ENCODE measurements at regions not wholly inside any gene's neighbourhood (a gene's known extent, or its start where the extent isn't known, plus 50 kb on each side); places are given as distances from the start of the nearest gene placed in this dataset.

DNA sequence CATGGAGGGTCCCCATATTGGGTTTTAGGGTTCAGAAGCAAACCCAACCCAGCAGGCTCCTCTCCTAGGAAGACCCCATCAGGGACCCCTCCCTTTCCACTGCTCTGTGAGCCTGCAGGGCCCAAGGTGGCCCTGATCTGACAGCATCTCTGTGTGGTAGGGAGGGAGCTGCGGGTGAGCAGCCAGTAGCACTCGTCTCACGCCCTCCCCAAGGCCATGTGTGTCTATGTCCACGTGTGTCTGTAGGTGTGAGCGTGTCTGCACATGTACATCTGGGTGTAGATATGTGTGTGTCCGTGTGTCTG lies 103.5 kb upstream of the FAM20C start:
- TF ChIP-seq, protein P1, sequence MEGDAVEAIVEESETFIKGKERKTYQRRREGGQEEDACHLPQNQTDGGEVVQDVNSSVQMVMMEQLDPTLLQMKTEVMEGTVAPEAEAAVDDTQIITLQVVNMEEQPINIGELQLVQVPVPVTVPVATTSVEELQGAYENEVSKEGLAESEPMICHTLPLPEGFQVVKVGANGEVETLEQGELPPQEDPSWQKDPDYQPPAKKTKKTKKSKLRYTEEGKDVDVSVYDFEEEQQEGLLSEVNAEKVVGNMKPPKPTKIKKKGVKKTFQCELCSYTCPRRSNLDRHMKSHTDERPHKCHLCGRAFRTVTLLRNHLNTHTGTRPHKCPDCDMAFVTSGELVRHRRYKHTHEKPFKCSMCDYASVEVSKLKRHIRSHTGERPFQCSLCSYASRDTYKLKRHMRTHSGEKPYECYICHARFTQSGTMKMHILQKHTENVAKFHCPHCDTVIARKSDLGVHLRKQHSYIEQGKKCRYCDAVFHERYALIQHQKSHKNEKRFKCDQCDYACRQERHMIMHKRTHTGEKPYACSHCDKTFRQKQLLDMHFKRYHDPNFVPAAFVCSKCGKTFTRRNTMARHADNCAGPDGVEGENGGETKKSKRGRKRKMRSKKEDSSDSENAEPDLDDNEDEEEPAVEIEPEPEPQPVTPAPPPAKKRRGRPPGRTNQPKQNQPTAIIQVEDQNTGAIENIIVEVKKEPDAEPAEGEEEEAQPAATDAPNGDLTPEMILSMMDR (IDR thresholded peaks at IDR 0.05; ENCODE audit: insufficient read depth, low read depth, low read length), result no peak
- no peak for TF ChIP-seq EZH2 (IDR thresholded peaks at IDR 0.05; ENCODE audit: insufficient read depth, low read length)
